Transverse colon (tissue), 3 donors: ENCODE measurements at regions not wholly inside any gene's neighbourhood (a gene's known extent, or its start where the extent isn't known, plus 50 kb on each side); places are given as distances from the start of the nearest gene placed in this dataset.

Source experiments
- POLR2A ChIP-seq: fragments of 450-650 bp; IDR thresholded peaks from one replicate; pipeline ENCODE4 v1.6.1; 2016; ENCODE audit warnings: antibody characterized with exemption, mild to moderate bottlenecking, moderate library complexity
- TF ChIP-seq, protein P1 (sequence below), 5 experiments: fragments of 200-600 bp in 3 of 5; fragments of 450-650 bp in 2 of 5; sonication (generic) in 3 of 5; IDR thresholded peaks; 1 replicate in 2 of 5; 2 replicates in 3 of 5; pipeline ENCODE4 v1.5.1; 2016 to 2017; ENCODE audit warnings: antibody characterized with exemption in 5 of 5, inconsistent platforms in 3 of 5, mild to moderate bottlenecking in 2 of 5, moderate library complexity in 1 of 5

DNA sequence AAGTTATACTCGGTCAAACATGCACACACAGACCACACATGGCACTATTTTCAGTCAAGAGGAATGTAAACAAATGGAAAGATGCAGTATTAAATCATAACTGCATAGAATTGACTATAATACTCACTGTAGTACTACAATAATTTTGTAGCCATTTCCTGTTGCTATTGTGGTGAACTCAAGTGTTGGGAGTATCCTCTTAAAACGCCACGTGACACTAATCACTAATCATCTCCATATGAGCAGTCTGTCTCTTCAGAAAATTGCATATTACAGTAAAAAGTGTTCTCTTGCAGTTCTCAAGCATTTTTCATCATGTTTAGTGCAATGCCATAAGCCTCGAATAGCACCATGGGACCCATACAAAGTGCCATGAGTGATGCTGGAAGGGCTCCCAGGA, 258.7 kb upstream of the ID4 start:
- TF ChIP-seq, protein P1, sequence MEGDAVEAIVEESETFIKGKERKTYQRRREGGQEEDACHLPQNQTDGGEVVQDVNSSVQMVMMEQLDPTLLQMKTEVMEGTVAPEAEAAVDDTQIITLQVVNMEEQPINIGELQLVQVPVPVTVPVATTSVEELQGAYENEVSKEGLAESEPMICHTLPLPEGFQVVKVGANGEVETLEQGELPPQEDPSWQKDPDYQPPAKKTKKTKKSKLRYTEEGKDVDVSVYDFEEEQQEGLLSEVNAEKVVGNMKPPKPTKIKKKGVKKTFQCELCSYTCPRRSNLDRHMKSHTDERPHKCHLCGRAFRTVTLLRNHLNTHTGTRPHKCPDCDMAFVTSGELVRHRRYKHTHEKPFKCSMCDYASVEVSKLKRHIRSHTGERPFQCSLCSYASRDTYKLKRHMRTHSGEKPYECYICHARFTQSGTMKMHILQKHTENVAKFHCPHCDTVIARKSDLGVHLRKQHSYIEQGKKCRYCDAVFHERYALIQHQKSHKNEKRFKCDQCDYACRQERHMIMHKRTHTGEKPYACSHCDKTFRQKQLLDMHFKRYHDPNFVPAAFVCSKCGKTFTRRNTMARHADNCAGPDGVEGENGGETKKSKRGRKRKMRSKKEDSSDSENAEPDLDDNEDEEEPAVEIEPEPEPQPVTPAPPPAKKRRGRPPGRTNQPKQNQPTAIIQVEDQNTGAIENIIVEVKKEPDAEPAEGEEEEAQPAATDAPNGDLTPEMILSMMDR (IDR thresholded peaks at IDR 0.05): no peak
- TF ChIP-seq POLR2A: no peak
